Right lobe of liver (tissue), 6 donors: ENCODE measurements at regions not wholly inside any gene's neighbourhood (a gene's known extent, or its start where the extent isn't known, plus 50 kb on each side); places are given as distances from the start of the nearest gene placed in this dataset.

ENCODE experiments used
- ATAC-seq, 4 donors: fragments of 200-7000 bp; cut with Tn5 transposase; one replicate each; pipeline ENCODE4 v1.9.1; 2020; ENCODE audit warnings: mild to moderate bottlenecking in 4 of 4, moderate library complexity in 4 of 4
- DNase-seq, 3 donors: peaks; one replicate each; pipeline ENCODE4 v3.0.0-alpha.2; 2020
- H3K27ac ChIP-seq, 3 donors: fragments of 200-600 bp; one replicate each; pipeline ENCODE4 v1.8.0; 2022
- H3K27me3 ChIP-seq, 2 donors: fragments of 200-600 bp; one replicate each; pipeline ENCODE4 v1.8.0; 2022
- H3K36me3 ChIP-seq, 4 donors: fragments of 200-600 bp; sonication (generic) in 1 of 4; one replicate each; pipeline versions ENCODE4 v1.5.1 to v1.8.0; 2017 to 2022; ENCODE audit warnings: control low read depth in 1 of 4
- H3K4me1 ChIP-seq, 4 donors: fragments of 200-600 bp; sonication (generic) in 1 of 4; one replicate each; pipeline versions ENCODE4 v1.5.1 to v1.8.0; 2017 to 2022; ENCODE audit warnings: control low read depth in 1 of 4
- H3K4me3 ChIP-seq, 3 donors: fragments of 200-600 bp; one replicate each; pipeline ENCODE4 v1.8.0; 2022
- H3K9me3 ChIP-seq, 4 donors: fragments of 200-600 bp; sonication (generic) in 1 of 4; one replicate each; pipeline versions ENCODE4 v1.5.1 to v1.8.0; 2017 to 2022; ENCODE audit warnings: control low read depth in 1 of 4
- POLR2A ChIP-seq: fragments of 450-650 bp; IDR thresholded peaks from one replicate; pipeline ENCODE4 v1.6.1; 2017; ENCODE audit warnings: antibody characterized with exemption, mild to moderate bottlenecking
- WGBS: methylation state at CpG from one replicate; pipeline ENCODE4 v1.1.6; 2018; ENCODE audit warnings: low coverage, low lambda C conversion rate; ENCODE audit not compliant: insufficient coverage; ENCODE audit errors: missing lambda C conversion rate; 5-methylcytosine and 5-hydroxymethylcytosine counted together
- intact Hi-C, 2 donors: fragments of 100-400 bp; cut with DNase I; formaldehyde crosslinking; loops; one replicate each; pipeline versions ENCODE4 v1.11.2 to v1.14.1; 2022
- TF ChIP-seq, protein P1 (sequence below), 4 donors: fragments of 200-600 bp in 3 of 4; fragments of 450-650 bp in 1 of 4; IDR thresholded peaks; one replicate each; pipeline versions ENCODE4 v1.5.1 to v1.8.0; 2016 to 2022; ENCODE audit warnings: antibody characterized with exemption in 4 of 4, mild to moderate bottlenecking in 2 of 4
- donor health status: DM: no; HTN: yes; CAD: no.
- donor health status: DM: no; HTN: no; CAD: no.
- donor health status: DM: no; HTN: no; CAD: no.
- donor health status: DM: no; HTN: yes; CAD: no.
- donor health status: DM: no; HTN: yes; CAD: no.

DNA sequence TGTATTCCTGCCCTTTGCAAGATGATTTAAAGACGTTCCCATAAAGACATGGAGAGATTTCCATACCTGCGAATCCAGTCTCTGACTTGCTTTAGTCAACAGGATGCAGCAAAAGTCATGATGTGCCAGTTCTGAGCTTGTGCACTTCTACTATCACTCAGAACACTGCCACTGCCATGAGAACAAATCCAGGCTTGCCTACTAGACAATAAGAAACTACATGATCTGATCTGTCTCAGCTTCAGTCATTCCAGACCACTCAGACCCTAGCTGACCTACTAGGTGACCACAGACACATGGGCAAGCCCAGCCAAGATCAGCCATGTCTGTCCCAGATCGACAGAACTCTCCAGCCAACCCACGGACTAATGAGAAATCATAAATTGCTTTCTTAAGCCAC is 219.2 kb downstream of the RRAGC start:
- H3K36me3 ChIP-seq, result no peaks in the 10 kb centered on the region
- no peak overlapping the region for H3K4me3 ChIP-seq
- no peaks in the 10 kb centered on the region for H3K27me3 ChIP-seq
- no peak for DNase-seq
- no peak overlapping the region for H3K27ac ChIP-seq
- WGBS, result 50% methylated on average over 3 of the region's 4 CpGs
- ATAC-seq, result no peak
- intact Hi-C loops, result no loop called here
- no peaks in the 10 kb centered on the region for H3K9me3 ChIP-seq
- TF ChIP-seq, protein P1, sequence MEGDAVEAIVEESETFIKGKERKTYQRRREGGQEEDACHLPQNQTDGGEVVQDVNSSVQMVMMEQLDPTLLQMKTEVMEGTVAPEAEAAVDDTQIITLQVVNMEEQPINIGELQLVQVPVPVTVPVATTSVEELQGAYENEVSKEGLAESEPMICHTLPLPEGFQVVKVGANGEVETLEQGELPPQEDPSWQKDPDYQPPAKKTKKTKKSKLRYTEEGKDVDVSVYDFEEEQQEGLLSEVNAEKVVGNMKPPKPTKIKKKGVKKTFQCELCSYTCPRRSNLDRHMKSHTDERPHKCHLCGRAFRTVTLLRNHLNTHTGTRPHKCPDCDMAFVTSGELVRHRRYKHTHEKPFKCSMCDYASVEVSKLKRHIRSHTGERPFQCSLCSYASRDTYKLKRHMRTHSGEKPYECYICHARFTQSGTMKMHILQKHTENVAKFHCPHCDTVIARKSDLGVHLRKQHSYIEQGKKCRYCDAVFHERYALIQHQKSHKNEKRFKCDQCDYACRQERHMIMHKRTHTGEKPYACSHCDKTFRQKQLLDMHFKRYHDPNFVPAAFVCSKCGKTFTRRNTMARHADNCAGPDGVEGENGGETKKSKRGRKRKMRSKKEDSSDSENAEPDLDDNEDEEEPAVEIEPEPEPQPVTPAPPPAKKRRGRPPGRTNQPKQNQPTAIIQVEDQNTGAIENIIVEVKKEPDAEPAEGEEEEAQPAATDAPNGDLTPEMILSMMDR (IDR thresholded peaks at IDR 0.05), result no peak
- H3K4me1 ChIP-seq, result no peaks in the 10 kb centered on the region

DNA sequence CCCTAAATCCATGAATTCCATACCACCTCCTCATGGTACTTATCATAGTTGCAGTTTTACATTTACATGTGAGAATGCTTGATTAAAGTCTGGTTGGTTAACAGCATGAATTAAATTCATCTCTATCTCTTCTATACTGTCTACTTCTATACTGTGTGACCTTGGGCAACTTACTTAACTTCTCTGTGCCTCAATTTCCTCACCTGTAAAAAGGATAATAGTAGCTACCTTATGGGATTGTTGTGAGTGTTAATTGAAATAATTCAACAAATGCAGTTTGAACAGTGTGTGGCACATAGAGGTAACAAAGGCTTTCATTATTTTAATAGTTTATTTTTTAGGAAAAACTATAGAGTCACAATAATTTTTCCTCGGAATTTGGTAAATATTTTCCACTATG is 231.3 kb downstream of the RRAGC start:
- intact Hi-C loops, result no loop called here
- H3K4me1 ChIP-seq, result no peaks in the 10 kb centered on the region
- no peaks in the 10 kb centered on the region for H3K27me3 ChIP-seq
- WGBS, result 55% methylated on average over 1 of the region's 1 CpG
- DNase-seq (no peak), ATAC-seq (no peak)
- no peak overlapping the region for H3K4me3 ChIP-seq
- no peaks in the 10 kb centered on the region for H3K9me3 ChIP-seq
- TF ChIP-seq, protein P1 (IDR thresholded peaks at IDR 0.05), result no peak
- TF ChIP-seq POLR2A, result no peak
- no peaks in the 10 kb centered on the region for H3K36me3 ChIP-seq
- no peak overlapping the region for H3K27ac ChIP-seq

DNA sequence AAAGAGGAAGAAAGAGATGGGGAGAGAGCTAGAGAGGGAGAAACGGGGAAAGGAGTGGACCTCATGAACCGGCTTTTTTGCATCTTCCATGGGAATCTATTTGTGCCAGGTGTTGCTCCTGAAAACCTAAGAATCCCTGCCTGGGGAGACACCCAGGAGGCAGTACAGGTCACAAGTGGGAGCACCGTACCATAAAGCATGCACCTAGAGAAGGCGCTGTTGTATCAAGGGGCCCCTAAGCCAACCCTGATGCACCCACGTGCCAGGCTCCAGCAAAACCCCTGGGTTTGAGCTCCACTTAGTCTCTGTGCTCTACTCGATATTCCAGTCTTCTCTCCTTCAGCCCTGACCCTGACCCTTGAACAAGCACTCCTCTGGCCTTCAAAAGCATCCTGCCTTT is 233.6 kb downstream of the RRAGC start:
- H3K4me1 ChIP-seq, result no peaks in the 10 kb centered on the region
- DNase-seq, result no peak

DNA sequence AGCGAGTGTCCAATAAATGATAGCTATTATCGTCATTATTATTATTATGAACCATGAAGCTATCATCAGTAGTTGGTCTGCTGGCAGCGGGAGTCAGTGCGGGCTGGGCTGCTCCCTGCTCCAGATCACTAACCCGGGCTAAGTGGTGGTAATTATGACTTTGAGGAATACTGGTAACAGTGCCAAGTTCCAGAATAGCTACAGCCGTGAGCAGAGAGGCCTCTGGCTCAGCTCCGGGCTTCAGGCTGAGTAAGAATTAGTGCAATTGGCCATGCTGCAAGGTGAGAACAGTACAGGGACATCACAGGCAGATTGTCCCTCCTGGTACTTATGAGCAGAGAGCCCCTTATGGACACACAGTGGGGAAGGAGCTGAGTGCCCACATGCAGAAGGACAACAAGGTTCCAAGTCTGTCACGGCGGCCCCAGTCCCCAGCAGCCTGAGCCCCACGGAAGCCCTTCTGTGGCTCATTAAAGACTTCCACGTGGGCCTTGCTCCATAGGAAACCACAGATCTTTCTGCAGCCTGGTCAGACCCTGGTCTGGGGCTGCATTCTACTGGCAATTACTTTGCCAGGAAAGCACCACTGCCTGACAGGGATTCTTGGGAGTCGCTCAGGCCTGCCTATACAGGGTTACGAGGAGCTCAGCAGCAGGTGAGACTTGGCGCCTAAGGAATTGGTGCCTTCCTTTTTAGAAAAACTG is 235.1 kb downstream of the RRAGC start:
- Histone ChIP-seq H3K27me3 (no peaks in the 10 kb centered on the region), H3K27ac (no peak overlapping the region), H3K36me3 (no peaks in the 10 kb centered on the region), H3K4me3 (no peak overlapping the region), H3K4me1 (no peaks in the 10 kb centered on the region), H3K9me3 (no peaks in the 10 kb centered on the region)
- TF ChIP-seq, protein P1 (IDR thresholded peaks at IDR 0.05), result no peak
- no peak for TF ChIP-seq POLR2A
- no peak for ATAC-seq
- WGBS, result 55% methylated on average over 6 of the region's 14 CpGs
- no peak for DNase-seq
- intact Hi-C loops, result no loop called here

More for the DNA sequence above, 233.6 kb downstream of the RRAGC start:
- no peaks in the 10 kb centered on the region for H3K36me3 ChIP-seq
- 84% methylated on average over 5 of the region's 6 CpGs for WGBS
- no peak overlapping the region for H3K27ac ChIP-seq
- ATAC-seq, result no peak
- no peaks in the 10 kb centered on the region for H3K27me3 ChIP-seq
- TF ChIP-seq, protein P1 (IDR thresholded peaks at IDR 0.05), result no peak
- TF ChIP-seq POLR2A, result no peak
- H3K4me3 ChIP-seq, result no peak overlapping the region
- H3K9me3 ChIP-seq, result no peaks in the 10 kb centered on the region
- intact Hi-C loops, result no loop called here
